NCI-H2196 (cell line): ENCODE measurements at regions not wholly inside any gene's neighbourhood (a gene's known extent, or its start where the extent isn't known, plus 50 kb on each side); places are given as distances from the start of the nearest gene placed in this dataset.
A peak's percentile ranks its signal among the peaks of the same experiment; 100 is the strongest.
"Not testable (repeated sequence)": the region's sequence is repeated elsewhere in the genome, so short reads cannot be mapped to it uniquely, and the experiment has no call there.

Experiments
- DNase-seq: peaks from one replicate; lab custom pipeline; 2025; ENCODE audit not compliant: unreplicated experiment; lab: John Stamatoyannopoulos, UW

GRCh38 chr5:155489949-155490348, 476.4 kb downstream of the KIF4B start:
- no peak for DNase-seq

GRCh38 chr5:155492191-155492590, 478.6 kb downstream of the KIF4B start:
- DNase-seq = no peak

- peak; percentile 12 for DNase-seq
Measured at GRCh38 chr5:155504606-155505005, 491.1 kb downstream of the KIF4B start.

- no peak for DNase-seq
Measured at GRCh38 chr5:155507363-155507762, 493.8 kb downstream of the KIF4B start.

GRCh38 chr5:155508673-155509072, 495.1 kb downstream of the KIF4B start:
- DNase-seq = no peak

- DNase-seq = no peak
Measured at GRCh38 chr5:155512329-155512728, 498.8 kb downstream of the KIF4B start.

GRCh38 chr5:155514105-155514563, 500.6 kb downstream of the KIF4B start:
- DNase-seq = no peak

- DNase-seq = peak; percentile 27
Measured at GRCh38 chr5:155522540-155522939, 509.0 kb downstream of the KIF4B start.

GRCh38 chr5:155529362-155529761, 515.8 kb downstream of the KIF4B start:
- no peak for DNase-seq

GRCh38 chr5:155530046-155530445, 516.5 kb downstream of the KIF4B start:
- DNase-seq = no peak

- DNase-seq = no peak
Measured at GRCh38 chr5:155532621-155533311, 519.2 kb downstream of the KIF4B start.

GRCh38 chr5:155540000-155540595, 526.5 kb downstream of the KIF4B start:
- no peak for DNase-seq

- peak; percentile 51 for DNase-seq
Measured at GRCh38 chr5:155546075-155546474, 532.5 kb downstream of the KIF4B start.

GRCh38 chr5:155554500-155554899, 540.9 kb downstream of the KIF4B start:
- no peak for DNase-seq

- no peak for DNase-seq
Measured at GRCh38 chr5:155556222-155556621, 542.7 kb downstream of the KIF4B start.

GRCh38 chr5:155556700-155557099, 543.1 kb downstream of the KIF4B start:
- DNase-seq = no peak

GRCh38 chr5:155562158-155562557, 548.6 kb downstream of the KIF4B start:
- DNase-seq = no peak

- no peak for DNase-seq
Measured at GRCh38 chr5:155564541-155564940, 551.0 kb downstream of the KIF4B start.

- no peak for DNase-seq
Measured at GRCh38 chr5:155575861-155576260, 562.3 kb downstream of the KIF4B start.

- not testable (repeated sequence) for DNase-seq
Measured at GRCh38 chr5:155586808-155587207, 573.3 kb downstream of the KIF4B start.

- DNase-seq = peak; percentile 57
Measured at GRCh38 chr5:155587458-155587857, 573.9 kb downstream of the KIF4B start.

GRCh38 chr5:155591273-155591672, 577.7 kb downstream of the KIF4B start:
- no peak for DNase-seq

- no peak for DNase-seq
Measured at GRCh38 chr5:155594270-155594669, 580.7 kb downstream of the KIF4B start.
